DMS53 treated with DMSO at 0.1 percent for 48 hours (cell line): ENCODE measurements at regions not wholly inside any gene's neighbourhood (a gene's known extent, or its start where the extent isn't known, plus 50 kb on each side); places are given as distances from the start of the nearest gene placed in this dataset.

ENCODE experiments used
- DNase-seq: peaks from one replicate; lab custom pipeline; 2025; ENCODE audit not compliant: unreplicated experiment; lab: John Stamatoyannopoulos, UW

- DNase-seq, result no peak
Measured at GRCh38 chr11:131295986-131296385, 74.4 kb upstream of the NTM start.

GRCh38 chr11:131297441-131297840 is 73.0 kb upstream of the NTM start:
- no peak for DNase-seq

GRCh38 chr11:131299598-131300438 is 70.6 kb upstream of the NTM start:
- no peak for DNase-seq

- no peak for DNase-seq
Measured at GRCh38 chr11:131300439-131300717, 70.0 kb upstream of the NTM start.

- no peak for DNase-seq
Measured at GRCh38 chr11:131301306-131301705, 69.1 kb upstream of the NTM start.

- no peak for DNase-seq
Measured at GRCh38 chr11:131302836-131303235, 67.6 kb upstream of the NTM start.

- no peak for DNase-seq
Measured at GRCh38 chr11:131303611-131304119, 66.8 kb upstream of the NTM start.

GRCh38 chr11:131305005-131305404 is 65.4 kb upstream of the NTM start:
- DNase-seq, result no peak

GRCh38 chr11:131307506-131307905 is 62.9 kb upstream of the NTM start:
- no peak for DNase-seq

- no peak for DNase-seq
Measured at GRCh38 chr11:131309776-131310175, 60.6 kb upstream of the NTM start.

- DNase-seq, result no peak
Measured at GRCh38 chr11:131311776-131312514, 58.5 kb upstream of the NTM start.
